ENCODE measurements at regions not wholly inside any gene's neighbourhood (a gene's known extent, or its start where the extent isn't known, plus 50 kb on each side); places are given as distances from the start of the nearest gene placed in this dataset.

- DNase-seq (ENCODE audit: low spot score in 2 of 2) = no peak
- no peaks in the 10 kb centered on the region for H3K27me3 ChIP-seq
- H3K36me3 ChIP-seq = no peaks in the 10 kb centered on the region
- H3K27ac ChIP-seq = no peak overlapping the region
- no peaks in the 10 kb centered on the region for H3K9me3 ChIP-seq
- no peak overlapping the region for H3K4me3 ChIP-seq
- H3K4me1 ChIP-seq = no peaks in the 10 kb centered on the region
- TF ChIP-seq CTCF (IDR thresholded peaks at IDR 0.05) = no peak
- intact Hi-C loops (cut with DNase I) = no loop called here
Observed at GRCh38 chr6:53408826-53409225, 60.1 kb upstream of the ELOVL5 start.

DNA sequence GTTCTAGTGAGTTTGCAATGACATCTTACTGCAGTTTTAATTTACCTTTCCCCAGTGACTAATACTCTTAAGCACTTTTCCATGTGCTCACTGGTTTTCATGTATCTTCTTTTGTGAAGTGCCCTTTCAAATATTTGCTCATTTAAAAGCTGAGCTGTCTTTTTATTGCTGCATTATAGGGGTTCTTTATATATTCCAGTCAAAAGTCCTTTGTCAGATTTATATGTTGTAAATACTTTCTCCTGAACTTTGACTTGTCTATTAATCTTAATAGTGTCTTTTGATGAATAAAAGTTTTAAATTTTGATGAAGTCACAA lies 50.2 kb upstream of the ELOVL5 start:
- H3K27me3 ChIP-seq = no peaks in the 10 kb centered on the region
- no peaks in the 10 kb centered on the region for H3K36me3 ChIP-seq
- H3K27ac ChIP-seq = no peak overlapping the region
- no peaks in the 10 kb centered on the region for H3K9me3 ChIP-seq
- no peak overlapping the region for H3K4me3 ChIP-seq
- H3K4me1 ChIP-seq = no peaks in the 10 kb centered on the region
- DNase-seq (ENCODE audit: low spot score in 2 of 2) = no peak
- no peak for TF ChIP-seq CTCF (IDR thresholded peaks at IDR 0.05)
- intact Hi-C loops (cut with DNase I) = no loop called here

DNA sequence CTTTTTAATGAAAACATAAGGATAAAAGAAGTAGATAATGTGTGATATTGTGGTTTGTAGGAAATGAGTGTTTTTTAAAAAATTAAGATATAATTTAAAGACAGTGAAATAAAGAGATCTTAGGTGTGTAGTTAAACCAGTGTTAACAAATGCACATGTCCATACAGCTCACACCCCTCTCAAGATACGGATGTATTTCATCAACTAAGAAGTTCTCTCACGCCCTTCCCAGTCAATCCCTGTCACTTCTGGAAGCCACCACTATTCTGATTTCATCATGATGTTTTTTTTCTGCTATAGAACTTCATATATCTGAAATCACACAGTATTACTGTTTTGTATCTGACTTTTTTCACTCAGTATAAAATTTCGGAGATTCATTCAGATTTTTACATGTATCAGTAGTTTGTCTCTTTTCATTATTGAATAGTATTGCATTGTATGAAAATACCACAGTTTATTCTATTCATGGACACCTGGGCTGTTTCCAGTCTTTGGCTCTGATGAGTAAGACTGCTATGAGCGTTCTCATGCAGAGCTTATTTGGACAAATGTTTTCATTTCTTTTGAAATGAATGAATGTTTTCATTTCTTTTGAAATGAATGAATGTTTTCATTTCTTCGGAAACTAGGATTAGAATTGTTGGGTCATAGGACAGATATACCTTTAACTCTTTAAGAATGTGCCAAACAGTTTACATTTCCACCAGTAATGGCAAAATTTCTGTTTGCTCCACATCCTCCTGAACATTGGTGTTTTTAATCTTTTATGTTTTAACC lies 49.7 kb upstream of the ELOVL5 start:
- Histone ChIP-seq H3K27me3 (no peaks in the 10 kb centered on the region), H3K9me3 (no peaks in the 10 kb centered on the region), H3K4me3 (no peak overlapping the region), H3K36me3 (no peaks in the 10 kb centered on the region), H3K27ac (no peak overlapping the region), H3K4me1 (no peaks in the 10 kb centered on the region)
- intact Hi-C loops (cut with DNase I) = no loop called here
- no peak for TF ChIP-seq CTCF (IDR thresholded peaks at IDR 0.05)
- DNase-seq (ENCODE audit: low spot score in 2 of 2) = no peak
